ENCODE measurements at regions not wholly inside any gene's neighbourhood (a gene's known extent, or its start where the extent isn't known, plus 50 kb on each side); places are given as distances from the start of the nearest gene placed in this dataset.

- Histone ChIP-seq H3K4me3 (no peak overlapping the region), H3K27ac (no peak overlapping the region), H3K4me1 (peaks cover 0 to 3% (median 0%) of the 10 kb centered on the region in 9 donors), H3K9me3 (peaks cover 0 to 4% (median 0%) of the 10 kb centered on the region in 11 donors), H3K27me3 (no peaks in the 10 kb centered on the region), H3K36me3 (no peaks in the 10 kb centered on the region)
- WGBS, 2 donors, result 97 to 100% methylated on average over 2 of the region's 2 CpGs
- DNase-seq (no peak), ATAC-seq (no peak)
- intact Hi-C loops (cut with DNase I), result loop anchor here in 1 of 10 donors (2.0 kb wide), 1 partner anchor 41 kb away; no protein-coding TSS in a partner anchor
- no peak for TF ChIP-seq CTCF (IDR thresholded peaks at IDR 0.05)
Observed at GRCh38 chr20:11852189-11852588, 65.5 kb upstream of the BTBD3 start.

GRCh38 chr20:11852811-11853210 lies 64.9 kb upstream of the BTBD3 start:
- H3K4me1 ChIP-seq, result peaks cover 0 to 3% (median 0%) of the 10 kb centered on the region in 9 donors
- intact Hi-C loops (cut with DNase I), result loop anchor here in 1 of 10 donors (2.0 kb wide), 1 partner anchor 42 kb away; no protein-coding TSS in a partner anchor
- DNase-seq (no peak), ATAC-seq (no peak)
- no peaks in the 10 kb centered on the region for H3K36me3 ChIP-seq
- H3K4me3 ChIP-seq, result no peak overlapping the region
- no peaks in the 10 kb centered on the region for H3K27me3 ChIP-seq
- TF ChIP-seq CTCF (IDR thresholded peaks at IDR 0.05), result no peak
- WGBS, 2 donors, result 72 to 79% methylated on average over 1 of the region's 1 CpG
- peaks cover 0 to 4% (median 0%) of the 10 kb centered on the region in 11 donors for H3K9me3 ChIP-seq
- H3K27ac ChIP-seq, result no peak overlapping the region

GRCh38 chr20:11853359-11853758 lies 64.3 kb upstream of the BTBD3 start:
- Histone ChIP-seq H3K9me3 (peaks cover 0 to 4% (median 0%) of the 10 kb centered on the region in 11 donors), H3K4me3 (no peak overlapping the region), H3K4me1 (peaks cover 0 to 3% (median 0%) of the 10 kb centered on the region in 9 donors), H3K36me3 (no peaks in the 10 kb centered on the region), H3K27ac (no peak overlapping the region), H3K27me3 (no peaks in the 10 kb centered on the region)
- no peak for DNase-seq
- TF ChIP-seq CTCF (IDR thresholded peaks at IDR 0.05), result no peak
- no peak for ATAC-seq
- intact Hi-C loops (cut with DNase I), result loop anchor here in 1 of 10 donors (2.0 kb wide), 1 partner anchor 43 kb away; no protein-coding TSS in a partner anchor

- intact Hi-C loops (cut with DNase I), result no loop called here
- ATAC-seq, result peak in 3 of 8 donors; percentile 27 to 52 (median 37)
- DNase-seq, result peak in 1 of 2 donors; percentile 15
- Histone ChIP-seq H3K4me1 (peaks cover 0 to 14% (median 4%) of the 10 kb centered on the region in 9 donors), H3K4me3 (no peak overlapping the region), H3K9me3 (no peaks in the 10 kb centered on the region), H3K27me3 (no peaks in the 10 kb centered on the region), H3K36me3 (no peaks in the 10 kb centered on the region), H3K27ac (peak overlapping the region in 1 of 10 donors; percentile 6)
- 16 to 17% methylated on average over 3 of the region's 3 CpGs for WGBS, 2 donors
- no peak for TF ChIP-seq CTCF (IDR thresholded peaks at IDR 0.05)
Observed at GRCh38 chr20:11861479-11861878, 56.2 kb upstream of the BTBD3 start.
